MM.1S (cell line): ENCODE measurements at regions not wholly inside any gene's neighbourhood (a gene's known extent, or its start where the extent isn't known, plus 50 kb on each side); places are given as distances from the start of the nearest gene placed in this dataset.

Experiments used
- DNase-seq: peaks from one replicate; pipeline ENCODE4 v3.0.0-alpha.2; 2015
- H2AFZ ChIP-seq: fragments of 300-600 bp; sonication (generic); 2 replicates; pipeline ENCODE4 v1.6.0; 2016; ENCODE audit warnings: antibody characterized with exemption, low read length
- H3F3A ChIP-seq: fragments of 300-600 bp; sonication (generic); 2 replicates; pipeline ENCODE4 v1.6.1; 2016; ENCODE audit warnings: mild to moderate bottlenecking, antibody characterized with exemption, low read length, moderate library complexity, mixed read lengths; ENCODE audit not compliant: insufficient read depth
- H3K27ac ChIP-seq: fragments of 300-600 bp; sonication (generic); 2 replicates; pipeline ENCODE4 v1.5.1; 2016; ENCODE audit warnings: mild to moderate bottlenecking, low read length
- H3K27me3 ChIP-seq: fragments of 300-600 bp; sonication (generic); replicated peaks from 2 replicates; pipeline ENCODE4 v1.6.0; 2016; ENCODE audit warnings: low read length; ENCODE audit not compliant: insufficient read depth
- H3K36me3 ChIP-seq: fragments of 300-600 bp; sonication (generic); replicated peaks from 2 replicates; pipeline ENCODE4 v1.6.1; 2016; ENCODE audit warnings: mild to moderate bottlenecking, low read length, mixed read lengths; ENCODE audit not compliant: insufficient read depth
- H3K4me1 ChIP-seq: fragments of 300-600 bp; sonication (generic); 2 replicates; pipeline ENCODE4 v1.6.1; 2016; ENCODE audit warnings: low read length, mixed read lengths
- H3K4me2 ChIP-seq: fragments of 300-600 bp; sonication (generic); 2 replicates; pipeline ENCODE4 v1.6.0; 2016; ENCODE audit warnings: low read depth, low read length
- H3K4me3 ChIP-seq: fragments of 300-600 bp; sonication (generic); 2 replicates; pipeline ENCODE4 v1.5.1; 2016; ENCODE audit warnings: low read length, mixed read lengths
- H3K79me2 ChIP-seq: fragments of 300-600 bp; sonication (generic); 2 replicates; pipeline ENCODE4 v1.6.1; 2016; ENCODE audit warnings: mixed run types, low read length, mixed read lengths
- H3K9ac ChIP-seq: fragments of 300-600 bp; sonication (generic); 2 replicates; pipeline ENCODE4 v1.6.1; 2016; ENCODE audit warnings: low read length, mixed read lengths
- H3K9me2 ChIP-seq: fragments of 300-600 bp; sonication (generic); replicated peaks from 2 replicates; pipeline ENCODE4 v1.6.1; 2016; ENCODE audit warnings: mild to moderate bottlenecking, low read length, mixed read lengths; ENCODE audit not compliant: insufficient read depth
- H3K9me3 ChIP-seq: fragments of 300-600 bp; sonication (generic); replicated peaks from 2 replicates; pipeline ENCODE4 v1.6.1; 2016; ENCODE audit warnings: mild to moderate bottlenecking, low read length, mixed read lengths; ENCODE audit not compliant: insufficient read depth
- H4K20me1 ChIP-seq: fragments of 300-600 bp; sonication (generic); 2 replicates; pipeline ENCODE4 v1.6.1; 2016; ENCODE audit warnings: mild to moderate bottlenecking, low read length, moderate library complexity, mixed read lengths; ENCODE audit not compliant: insufficient read depth
- EZH2 ChIP-seq: fragments of 300-600 bp; sonication (generic); optimal IDR thresholded peaks from 2 replicates; pipeline ENCODE3; 2017; ENCODE audit warnings: low read depth, mild to moderate bottlenecking, antibody characterized with exemption, low read length, mixed read lengths
- EZH2phosphoT487 ChIP-seq: fragments of 300-600 bp; sonication (generic); IDR thresholded peaks from 2 replicates; pipeline ENCODE4 v1.6.1; 2018; ENCODE audit warnings: antibody characterized with exemption, low read length
- TF ChIP-seq, protein P1 (sequence below): fragments of 300-600 bp; sonication (generic); IDR thresholded peaks from 2 replicates; pipeline ENCODE4 v1.5.1; 2016; ENCODE audit warnings: antibody characterized with exemption, low read length, mixed read lengths

DNA sequence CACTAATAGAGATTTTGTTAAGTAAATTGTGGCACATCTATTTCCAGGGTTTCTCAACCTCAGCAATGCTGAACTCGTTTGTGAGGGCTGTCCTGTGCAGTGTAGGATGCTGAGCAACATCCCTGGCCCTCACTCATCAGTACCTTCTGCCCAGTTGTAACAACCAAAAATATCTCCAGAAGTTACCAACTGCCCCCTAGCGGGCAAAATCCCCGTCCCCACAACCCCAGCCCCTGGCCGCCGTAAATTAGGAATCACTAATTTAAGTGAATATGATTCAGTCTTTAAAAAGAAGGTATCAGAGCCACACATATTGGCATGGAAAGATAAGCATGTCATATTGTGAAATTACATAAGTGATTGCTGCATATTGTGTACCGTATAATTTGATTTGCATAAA is 123.4 kb downstream of the ASB9 start:
- H3K79me2 ChIP-seq = no peaks in the 10 kb centered on the region
- H3K9ac ChIP-seq = no peak overlapping the region
- TF ChIP-seq, protein P1, sequence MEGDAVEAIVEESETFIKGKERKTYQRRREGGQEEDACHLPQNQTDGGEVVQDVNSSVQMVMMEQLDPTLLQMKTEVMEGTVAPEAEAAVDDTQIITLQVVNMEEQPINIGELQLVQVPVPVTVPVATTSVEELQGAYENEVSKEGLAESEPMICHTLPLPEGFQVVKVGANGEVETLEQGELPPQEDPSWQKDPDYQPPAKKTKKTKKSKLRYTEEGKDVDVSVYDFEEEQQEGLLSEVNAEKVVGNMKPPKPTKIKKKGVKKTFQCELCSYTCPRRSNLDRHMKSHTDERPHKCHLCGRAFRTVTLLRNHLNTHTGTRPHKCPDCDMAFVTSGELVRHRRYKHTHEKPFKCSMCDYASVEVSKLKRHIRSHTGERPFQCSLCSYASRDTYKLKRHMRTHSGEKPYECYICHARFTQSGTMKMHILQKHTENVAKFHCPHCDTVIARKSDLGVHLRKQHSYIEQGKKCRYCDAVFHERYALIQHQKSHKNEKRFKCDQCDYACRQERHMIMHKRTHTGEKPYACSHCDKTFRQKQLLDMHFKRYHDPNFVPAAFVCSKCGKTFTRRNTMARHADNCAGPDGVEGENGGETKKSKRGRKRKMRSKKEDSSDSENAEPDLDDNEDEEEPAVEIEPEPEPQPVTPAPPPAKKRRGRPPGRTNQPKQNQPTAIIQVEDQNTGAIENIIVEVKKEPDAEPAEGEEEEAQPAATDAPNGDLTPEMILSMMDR = peak; percentile 33
- no peak for TF ChIP-seq EZH2
- TF ChIP-seq EZH2phosphoT487 = no peak
- no peaks in the 10 kb centered on the region for H3K4me1 ChIP-seq
- no peak overlapping the region for H2AFZ ChIP-seq
- H3K9me2 ChIP-seq = no peaks in the 10 kb centered on the region
- H3K27ac ChIP-seq = no peak overlapping the region
- H3K4me2 ChIP-seq = no peak overlapping the region
- no peaks in the 10 kb centered on the region for H3K9me3 ChIP-seq
- no peak overlapping the region for H3K4me3 ChIP-seq
- no peaks in the 10 kb centered on the region for H4K20me1 ChIP-seq
- H3K27me3 ChIP-seq = no peaks in the 10 kb centered on the region
- no peaks in the 10 kb centered on the region for H3F3A ChIP-seq
- no peaks in the 10 kb centered on the region for H3K36me3 ChIP-seq
- DNase-seq = no peak

DNA sequence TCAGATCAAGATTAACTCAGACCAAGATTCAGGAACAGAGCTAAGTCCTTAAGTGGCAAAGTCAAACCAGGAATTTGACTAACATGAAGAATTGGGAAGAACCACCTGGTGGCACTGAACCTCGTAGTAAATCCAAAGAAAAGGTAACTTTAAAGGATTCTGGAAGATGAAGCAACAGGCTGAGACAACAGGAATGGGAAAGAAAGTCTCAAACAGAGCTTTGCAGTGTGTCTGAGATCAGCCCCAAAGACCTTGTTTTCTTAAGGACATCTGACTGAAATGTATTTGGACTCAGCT is 126.1 kb downstream of the ASB9 start:
- DNase-seq = no peak
- Histone ChIP-seq H4K20me1 (no peaks in the 10 kb centered on the region), H3K27me3 (no peaks in the 10 kb centered on the region), H3K4me3 (no peak overlapping the region), H3K79me2 (no peaks in the 10 kb centered on the region), H3K4me2 (no peak overlapping the region), H3K9ac (no peak overlapping the region), H3K27ac (no peak overlapping the region), H3K36me3 (no peaks in the 10 kb centered on the region), H3K4me1 (no peaks in the 10 kb centered on the region), H2AFZ (no peak overlapping the region), H3K9me2 (no peaks in the 10 kb centered on the region), H3K9me3 (no peaks in the 10 kb centered on the region), H3F3A (no peaks in the 10 kb centered on the region)
- TF ChIP-seq EZH2 (no peak), EZH2phosphoT487 (no peak)
- TF ChIP-seq, protein P1 = no peak

DNA sequence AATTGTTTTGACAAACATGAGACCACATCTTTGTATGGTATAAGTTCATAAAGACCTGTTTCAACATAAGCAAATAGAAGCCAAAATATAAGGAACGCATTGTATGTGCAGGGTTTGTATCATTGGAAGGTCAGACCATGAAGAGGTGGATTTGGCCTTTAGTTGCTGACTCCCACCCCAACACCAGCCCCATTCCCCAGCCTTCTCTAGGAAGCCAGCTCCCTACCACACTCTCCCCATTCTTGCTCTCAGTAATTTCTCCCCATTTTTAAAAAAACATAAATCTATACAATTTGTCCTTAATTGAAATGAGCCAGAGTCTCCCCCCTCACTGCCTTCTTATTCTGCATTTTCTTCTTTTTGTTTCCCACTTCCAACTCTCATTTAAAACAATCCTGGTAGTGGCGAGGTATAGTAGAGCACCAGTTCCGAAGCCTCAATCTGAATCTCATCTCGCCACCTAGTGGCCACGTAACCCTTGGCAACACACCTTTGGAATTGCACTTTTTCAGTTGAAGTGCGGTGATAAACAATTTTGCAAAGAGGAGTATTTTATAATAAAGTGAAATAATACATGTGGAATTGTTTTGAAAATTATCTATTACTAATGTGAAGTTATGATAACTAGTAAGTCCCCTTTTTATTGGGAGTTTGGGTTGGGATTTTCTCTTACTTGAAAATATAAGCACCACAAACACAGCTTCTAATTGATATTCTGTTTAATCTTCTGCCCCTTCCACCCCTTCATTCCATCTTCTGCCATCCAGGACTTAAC is 126.6 kb downstream of the ASB9 start:
- Histone ChIP-seq H3K79me2 (no peaks in the 10 kb centered on the region), H2AFZ (no peak overlapping the region), H3K36me3 (no peaks in the 10 kb centered on the region), H3K9ac (no peak overlapping the region), H3F3A (no peaks in the 10 kb centered on the region), H3K27me3 (no peaks in the 10 kb centered on the region), H3K9me2 (no peaks in the 10 kb centered on the region), H3K4me2 (no peak overlapping the region), H3K4me3 (no peak overlapping the region), H3K4me1 (no peaks in the 10 kb centered on the region), H4K20me1 (no peaks in the 10 kb centered on the region), H3K9me3 (no peaks in the 10 kb centered on the region), H3K27ac (no peak overlapping the region)
- no peak for TF ChIP-seq EZH2phosphoT487
- TF ChIP-seq EZH2 = no peak
- TF ChIP-seq, protein P1 = peak; percentile 63
- DNase-seq = peak; percentile 35
